ENCODE measurements at regions not wholly inside any gene's neighbourhood (a gene's known extent, or its start where the extent isn't known, plus 50 kb on each side); places are given as distances from the start of the nearest gene placed in this dataset.
A peak's percentile ranks its signal among the peaks of the same experiment; 100 is the strongest.

DNA sequence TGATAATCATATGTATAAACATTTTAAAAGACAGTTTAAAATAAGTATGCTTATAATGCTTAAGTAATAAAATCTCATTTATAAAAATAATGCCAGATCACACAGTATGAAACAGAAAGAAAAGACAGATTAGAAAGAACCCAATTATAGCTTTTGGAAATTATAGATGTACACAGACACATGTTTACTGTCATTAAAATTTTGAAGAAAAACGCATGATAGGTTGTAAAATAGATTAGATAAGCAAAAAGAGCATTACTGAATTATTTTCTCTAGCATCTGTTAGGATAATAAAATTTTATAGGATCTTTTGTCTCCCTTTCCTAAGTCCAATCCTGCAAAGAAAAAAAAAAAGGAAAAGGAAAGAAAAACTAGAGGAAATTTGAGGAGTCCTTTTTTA, 1107.3 kb upstream of the LRRN3 start:
- DNase-seq (ENCODE audit: low read depth), result no peak
- no peak overlapping the region for H3K4me3 ChIP-seq (ENCODE audit: low read depth, low read length)

DNA sequence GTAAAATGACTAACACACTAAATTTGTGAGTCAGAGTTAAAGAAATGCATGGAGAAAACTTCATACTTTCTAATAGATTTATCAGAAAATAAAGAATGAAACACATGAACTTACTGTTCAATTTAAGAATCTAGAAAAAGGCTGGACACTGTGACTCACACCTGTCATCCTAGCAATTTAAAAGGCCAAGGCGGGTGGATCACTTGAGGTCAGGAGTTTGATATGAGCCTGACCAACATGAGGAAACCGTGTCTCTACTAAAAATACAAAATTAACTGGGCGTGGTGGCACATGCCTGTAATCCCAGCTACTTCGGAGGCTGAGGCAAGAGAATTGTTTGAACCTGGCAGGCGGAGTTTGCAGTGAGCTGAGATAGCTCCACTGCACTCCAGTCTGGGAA, 1106.2 kb upstream of the LRRN3 start:
- TF ChIP-seq, protein P1, sequence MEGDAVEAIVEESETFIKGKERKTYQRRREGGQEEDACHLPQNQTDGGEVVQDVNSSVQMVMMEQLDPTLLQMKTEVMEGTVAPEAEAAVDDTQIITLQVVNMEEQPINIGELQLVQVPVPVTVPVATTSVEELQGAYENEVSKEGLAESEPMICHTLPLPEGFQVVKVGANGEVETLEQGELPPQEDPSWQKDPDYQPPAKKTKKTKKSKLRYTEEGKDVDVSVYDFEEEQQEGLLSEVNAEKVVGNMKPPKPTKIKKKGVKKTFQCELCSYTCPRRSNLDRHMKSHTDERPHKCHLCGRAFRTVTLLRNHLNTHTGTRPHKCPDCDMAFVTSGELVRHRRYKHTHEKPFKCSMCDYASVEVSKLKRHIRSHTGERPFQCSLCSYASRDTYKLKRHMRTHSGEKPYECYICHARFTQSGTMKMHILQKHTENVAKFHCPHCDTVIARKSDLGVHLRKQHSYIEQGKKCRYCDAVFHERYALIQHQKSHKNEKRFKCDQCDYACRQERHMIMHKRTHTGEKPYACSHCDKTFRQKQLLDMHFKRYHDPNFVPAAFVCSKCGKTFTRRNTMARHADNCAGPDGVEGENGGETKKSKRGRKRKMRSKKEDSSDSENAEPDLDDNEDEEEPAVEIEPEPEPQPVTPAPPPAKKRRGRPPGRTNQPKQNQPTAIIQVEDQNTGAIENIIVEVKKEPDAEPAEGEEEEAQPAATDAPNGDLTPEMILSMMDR (conservative IDR thresholded peaks at IDR 0.05; ENCODE audit: low read depth, low read length), result no peak
- no peak overlapping the region for H3K4me3 ChIP-seq (ENCODE audit: low read depth, low read length)
- no peak for DNase-seq (ENCODE audit: low read depth)

More for the DNA sequence above, 1107.3 kb upstream of the LRRN3 start:
- TF ChIP-seq, protein P1 (conservative IDR thresholded peaks at IDR 0.05; ENCODE audit: low read depth, low read length), result no peak

DNA sequence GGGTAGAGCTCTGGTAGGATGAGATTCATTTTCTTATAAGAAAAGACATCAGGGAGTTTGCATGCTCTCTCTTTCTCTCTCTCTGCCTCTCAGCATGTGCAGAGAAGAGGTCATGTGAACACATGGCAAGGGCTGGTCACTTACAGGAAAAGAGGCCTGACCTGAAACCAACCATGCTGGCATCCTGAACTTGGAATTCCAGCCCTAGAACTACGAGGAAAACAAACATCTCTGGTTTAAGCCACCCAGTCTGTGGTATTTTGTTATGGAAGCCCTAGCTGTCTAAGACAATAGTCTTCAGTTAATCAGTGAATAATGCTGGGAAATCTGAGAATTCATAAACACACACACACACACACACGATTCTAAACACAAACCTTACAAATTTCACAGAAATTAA, 1104.2 kb upstream of the LRRN3 start:
- DNase-seq (ENCODE audit: low read depth), result peak; percentile 3
- TF ChIP-seq, protein P1 (conservative IDR thresholded peaks at IDR 0.05; ENCODE audit: low read depth, low read length), result no peak
- no peak overlapping the region for H3K4me3 ChIP-seq (ENCODE audit: low read depth, low read length)

DNA sequence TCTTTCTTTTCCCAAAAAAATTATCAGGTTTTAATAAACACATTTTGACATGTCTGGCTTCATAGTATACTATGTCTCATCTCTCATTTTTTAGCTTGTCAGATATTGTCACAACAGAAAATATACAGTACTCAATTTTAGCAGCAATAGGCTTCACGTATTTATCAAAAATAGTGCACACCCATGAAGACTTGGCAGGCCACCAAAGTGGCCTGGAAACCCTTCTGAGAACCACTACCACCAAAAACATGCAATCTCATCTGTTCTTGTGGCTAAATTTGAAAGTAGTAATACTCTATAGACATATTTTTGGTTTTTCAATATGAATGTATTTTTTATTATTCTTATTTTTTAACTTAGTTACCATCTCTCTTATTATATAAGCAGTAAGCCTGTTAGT, 1094.5 kb upstream of the LRRN3 start:
- H3K4me3 ChIP-seq (ENCODE audit: low read depth, low read length), result no peak overlapping the region
- TF ChIP-seq, protein P1 (conservative IDR thresholded peaks at IDR 0.05; ENCODE audit: low read depth, low read length), result no peak
- DNase-seq (ENCODE audit: low read depth), result no peak

DNA sequence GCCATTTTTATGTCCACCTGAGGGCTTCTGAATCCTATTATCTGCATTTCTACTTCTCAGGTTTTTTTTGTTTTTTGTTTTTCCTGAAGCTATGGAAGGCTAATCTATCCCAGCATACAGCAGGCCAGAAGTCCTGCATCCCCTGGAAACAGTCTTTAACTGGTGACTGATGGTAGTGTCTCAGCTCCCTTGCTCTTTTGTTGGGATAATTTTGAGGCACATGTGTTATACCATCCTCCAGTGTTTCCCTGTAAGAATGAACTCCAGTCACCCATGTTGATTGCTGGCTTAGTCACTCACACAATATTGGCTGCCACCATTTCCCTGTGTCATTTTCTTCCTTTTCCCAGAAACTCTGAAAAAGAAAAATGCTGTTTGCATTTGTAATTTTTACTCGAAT, 1094.0 kb upstream of the LRRN3 start:
- no peak for DNase-seq (ENCODE audit: low read depth)
- H3K4me3 ChIP-seq (ENCODE audit: low read depth, low read length), result no peak overlapping the region
- TF ChIP-seq, protein P1 (conservative IDR thresholded peaks at IDR 0.05; ENCODE audit: low read depth, low read length), result no peak

DNA sequence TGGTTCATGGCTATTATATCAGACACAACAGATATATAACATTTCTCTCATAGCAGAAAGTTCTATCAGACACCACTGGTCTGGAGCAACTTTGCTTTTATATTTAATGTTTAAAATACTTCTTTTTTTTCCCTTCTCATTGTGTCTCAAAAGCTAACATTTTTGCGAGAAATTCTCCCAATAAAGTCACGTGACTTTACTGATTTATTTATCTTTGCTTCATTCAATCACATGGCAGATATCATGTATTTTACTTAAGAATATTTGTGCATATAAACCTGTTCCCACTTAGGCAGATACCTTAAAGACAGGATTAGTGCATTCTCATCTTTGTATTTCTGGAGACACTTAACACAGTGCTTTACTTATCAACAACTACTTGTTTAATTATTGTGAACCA, 1093.1 kb upstream of the LRRN3 start:
- TF ChIP-seq, protein P1 (conservative IDR thresholded peaks at IDR 0.05; ENCODE audit: low read depth, low read length), result no peak
- H3K4me3 ChIP-seq (ENCODE audit: low read depth, low read length), result no peak overlapping the region
- no peak for DNase-seq (ENCODE audit: low read depth)

DNA sequence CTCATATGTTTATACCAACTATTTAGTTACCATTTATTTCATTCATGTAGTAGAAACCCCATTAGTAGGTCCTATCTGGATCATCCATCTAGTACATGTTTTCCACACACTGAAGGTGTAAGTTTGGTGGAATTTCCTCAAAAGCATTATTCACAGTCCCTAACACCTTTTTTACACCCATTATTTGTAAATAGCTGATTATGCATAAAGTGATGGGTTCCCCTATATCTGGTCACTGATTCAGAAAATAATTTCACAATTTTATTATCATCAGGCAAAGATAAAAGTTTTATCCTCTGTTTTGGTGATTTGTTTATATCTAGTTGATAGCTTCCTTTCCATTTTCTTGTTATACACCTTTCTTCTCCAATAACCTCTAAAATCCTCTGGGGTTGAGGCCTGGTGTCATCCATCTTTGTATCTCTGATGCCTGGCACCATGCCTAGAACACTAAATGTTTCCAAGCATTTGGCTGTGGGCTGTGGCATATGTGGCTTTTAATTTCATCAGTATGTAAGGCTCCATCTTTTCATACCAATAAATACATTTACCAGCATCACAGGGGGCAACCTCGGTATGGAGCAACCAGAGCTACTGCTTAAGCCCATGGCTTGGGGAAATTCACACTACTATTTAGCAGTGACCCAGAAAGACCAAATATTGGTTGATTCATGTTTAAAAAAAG, 1089.5 kb upstream of the LRRN3 start:
- no peak for DNase-seq (ENCODE audit: low read depth)
- H3K4me3 ChIP-seq (ENCODE audit: low read depth, low read length), result no peak overlapping the region
- TF ChIP-seq, protein P1 (conservative IDR thresholded peaks at IDR 0.05; ENCODE audit: low read depth, low read length), result no peak
